ENCODE measurements at regions not wholly inside any gene's neighbourhood (a gene's known extent, or its start where the extent isn't known, plus 50 kb on each side); places are given as distances from the start of the nearest gene placed in this dataset.

DNA sequence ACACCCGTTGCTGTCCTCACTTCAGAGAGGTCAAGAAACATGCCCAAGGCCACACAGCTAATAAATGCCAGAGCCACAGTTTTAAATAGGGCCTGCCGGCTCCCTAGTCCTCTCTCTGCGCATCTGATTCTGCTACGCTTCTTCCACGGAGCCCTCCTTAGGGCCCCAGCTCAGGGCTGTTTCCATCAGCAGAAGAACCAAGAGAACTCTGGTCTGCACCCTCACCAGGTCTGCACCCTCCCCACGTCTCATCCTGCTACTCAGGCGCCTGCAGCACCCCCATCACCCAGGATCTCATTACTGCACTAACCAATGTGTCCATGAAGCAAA is 79.5 kb upstream of the NKD1 start:
- TF ChIP-seq, protein P1, sequence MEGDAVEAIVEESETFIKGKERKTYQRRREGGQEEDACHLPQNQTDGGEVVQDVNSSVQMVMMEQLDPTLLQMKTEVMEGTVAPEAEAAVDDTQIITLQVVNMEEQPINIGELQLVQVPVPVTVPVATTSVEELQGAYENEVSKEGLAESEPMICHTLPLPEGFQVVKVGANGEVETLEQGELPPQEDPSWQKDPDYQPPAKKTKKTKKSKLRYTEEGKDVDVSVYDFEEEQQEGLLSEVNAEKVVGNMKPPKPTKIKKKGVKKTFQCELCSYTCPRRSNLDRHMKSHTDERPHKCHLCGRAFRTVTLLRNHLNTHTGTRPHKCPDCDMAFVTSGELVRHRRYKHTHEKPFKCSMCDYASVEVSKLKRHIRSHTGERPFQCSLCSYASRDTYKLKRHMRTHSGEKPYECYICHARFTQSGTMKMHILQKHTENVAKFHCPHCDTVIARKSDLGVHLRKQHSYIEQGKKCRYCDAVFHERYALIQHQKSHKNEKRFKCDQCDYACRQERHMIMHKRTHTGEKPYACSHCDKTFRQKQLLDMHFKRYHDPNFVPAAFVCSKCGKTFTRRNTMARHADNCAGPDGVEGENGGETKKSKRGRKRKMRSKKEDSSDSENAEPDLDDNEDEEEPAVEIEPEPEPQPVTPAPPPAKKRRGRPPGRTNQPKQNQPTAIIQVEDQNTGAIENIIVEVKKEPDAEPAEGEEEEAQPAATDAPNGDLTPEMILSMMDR (IDR thresholded peaks at IDR 0.05), result no peak
- TF ChIP-seq RAD21 (conservative IDR thresholded peaks at IDR 0.05 in 1 of 2, IDR thresholded peaks at IDR 0.05 in 1 of 2) (no peak), JUN (IDR thresholded peaks at IDR 0.05) (no peak), RFX5 (IDR thresholded peaks at IDR 0.05) (no peak), RNF2 (IDR thresholded peaks at IDR 0.05; ENCODE audit: borderline replicate concordance, low read depth) (no peak)
- TF ChIP-seq, protein P2, sequence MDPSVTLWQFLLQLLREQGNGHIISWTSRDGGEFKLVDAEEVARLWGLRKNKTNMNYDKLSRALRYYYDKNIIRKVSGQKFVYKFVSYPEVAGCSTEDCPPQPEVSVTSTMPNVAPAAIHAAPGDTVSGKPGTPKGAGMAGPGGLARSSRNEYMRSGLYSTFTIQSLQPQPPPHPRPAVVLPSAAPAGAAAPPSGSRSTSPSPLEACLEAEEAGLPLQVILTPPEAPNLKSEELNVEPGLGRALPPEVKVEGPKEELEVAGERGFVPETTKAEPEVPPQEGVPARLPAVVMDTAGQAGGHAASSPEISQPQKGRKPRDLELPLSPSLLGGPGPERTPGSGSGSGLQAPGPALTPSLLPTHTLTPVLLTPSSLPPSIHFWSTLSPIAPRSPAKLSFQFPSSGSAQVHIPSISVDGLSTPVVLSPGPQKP (IDR thresholded peaks at IDR 0.05; ENCODE audit: low read depth, low read length), result no peak
- TF ChIP-seq, protein P3, sequence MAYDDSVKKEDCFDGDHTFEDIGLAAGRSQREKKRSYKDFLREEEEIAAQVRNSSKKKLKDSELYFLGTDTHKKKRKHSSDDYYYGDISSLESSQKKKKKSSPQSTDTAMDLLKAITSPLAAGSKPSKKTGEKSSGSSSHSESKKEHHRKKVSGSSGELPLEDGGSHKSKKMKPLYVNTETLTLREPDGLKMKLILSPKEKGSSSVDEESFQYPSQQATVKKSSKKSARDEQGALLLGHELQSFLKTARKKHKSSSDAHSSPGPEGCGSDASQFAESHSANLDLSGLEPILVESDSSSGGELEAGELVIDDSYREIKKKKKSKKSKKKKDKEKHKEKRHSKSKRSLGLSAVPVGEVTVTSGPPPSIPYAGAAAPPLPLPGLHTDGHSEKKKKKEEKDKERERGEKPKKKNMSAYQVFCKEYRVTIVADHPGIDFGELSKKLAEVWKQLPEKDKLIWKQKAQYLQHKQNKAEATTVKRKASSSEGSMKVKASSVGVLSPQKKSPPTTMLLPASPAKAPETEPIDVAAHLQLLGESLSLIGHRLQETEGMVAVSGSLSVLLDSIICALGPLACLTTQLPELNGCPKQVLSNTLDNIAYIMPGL (CRISPR knock-in tag; IDR thresholded peaks at IDR 0.05; ENCODE audit: borderline replicate concordance), result no peak
